Medulla oblongata (tissue), 1 donor: ENCODE measurements at regions not wholly inside any gene's neighbourhood (a gene's known extent, or its start where the extent isn't known, plus 50 kb on each side); places are given as distances from the start of the nearest gene placed in this dataset.

Experiments used
- DNase-seq: peaks from one replicate; pipeline ENCODE4 v3.0.0-alpha.2; 2015; ENCODE audit errors: extremely low spot score

- no peak for DNase-seq
These were observed 92.5 kb upstream of the INHBA start for GRCh38 chr7:41795276-41795833.

- DNase-seq = no peak
These were observed 90.7 kb upstream of the INHBA start for GRCh38 chr7:41793556-41793955.

- no peak for DNase-seq
These were observed 89.2 kb upstream of the INHBA start for GRCh38 chr7:41792120-41792519.

DNA sequence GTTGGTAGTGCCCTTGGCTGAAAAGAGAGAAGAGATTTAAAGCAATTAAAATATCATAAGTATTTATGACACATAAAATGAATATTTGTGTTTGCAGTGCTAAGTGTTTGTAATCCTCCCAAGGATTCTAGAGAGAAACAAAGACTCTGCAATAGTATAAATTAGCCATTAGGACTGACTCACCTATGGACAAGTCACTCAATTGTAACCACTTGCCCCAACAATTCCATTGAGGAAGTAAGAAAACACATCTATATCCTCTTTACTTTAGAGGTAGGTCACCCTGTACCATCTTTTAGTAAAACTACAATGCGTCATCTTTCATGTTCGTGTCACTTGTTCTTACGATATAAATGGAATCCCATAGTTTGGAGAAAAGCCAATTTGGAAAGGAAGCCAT lies 85.7 kb upstream of the INHBA start:
- DNase-seq = no peak

- DNase-seq = no peak
These were observed 84.9 kb upstream of the INHBA start for GRCh38 chr7:41787651-41788350.

GRCh38 chr7:41786944-41787343 lies 84.1 kb upstream of the INHBA start:
- peak; percentile 16 for DNase-seq

DNA sequence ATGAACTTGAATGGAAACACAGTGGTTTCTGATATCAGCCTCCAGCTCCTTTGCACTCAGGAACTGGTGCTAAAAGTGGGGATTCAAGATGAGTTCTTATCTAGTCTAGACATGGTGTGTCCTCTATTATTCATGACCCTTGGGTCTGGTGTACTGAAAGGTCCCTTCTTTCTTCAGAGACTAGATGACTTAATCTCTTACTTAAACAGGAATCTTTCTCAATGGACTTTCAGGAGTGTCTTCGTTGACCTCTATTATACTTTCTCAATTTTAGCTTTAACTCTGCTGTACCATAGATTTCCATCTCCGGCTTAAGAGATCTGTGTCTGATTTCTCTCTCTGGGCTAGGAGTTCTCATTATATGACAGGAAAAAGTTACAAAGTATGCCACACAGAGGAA lies 83.5 kb upstream of the INHBA start:
- DNase-seq = no peak

DNA sequence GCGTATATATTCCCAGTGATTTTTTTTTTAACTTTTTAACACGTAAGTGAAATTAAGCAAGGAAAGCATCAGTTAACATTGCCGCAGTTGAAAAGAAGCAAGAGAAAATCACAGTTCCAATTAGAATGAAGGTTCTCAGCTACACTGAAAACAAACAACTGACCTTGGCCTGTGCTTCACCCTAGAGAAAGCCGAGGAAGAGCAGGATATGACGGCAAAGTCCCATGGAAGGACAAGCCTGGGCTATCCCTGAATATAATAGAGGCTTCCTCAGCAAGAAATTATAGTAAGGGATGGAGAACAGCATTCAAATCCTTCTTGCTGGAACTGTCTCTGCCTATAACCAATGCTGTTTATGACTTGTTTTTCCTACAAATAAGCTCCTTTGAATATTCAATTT lies 83.0 kb upstream of the INHBA start:
- DNase-seq = no peak

DNA sequence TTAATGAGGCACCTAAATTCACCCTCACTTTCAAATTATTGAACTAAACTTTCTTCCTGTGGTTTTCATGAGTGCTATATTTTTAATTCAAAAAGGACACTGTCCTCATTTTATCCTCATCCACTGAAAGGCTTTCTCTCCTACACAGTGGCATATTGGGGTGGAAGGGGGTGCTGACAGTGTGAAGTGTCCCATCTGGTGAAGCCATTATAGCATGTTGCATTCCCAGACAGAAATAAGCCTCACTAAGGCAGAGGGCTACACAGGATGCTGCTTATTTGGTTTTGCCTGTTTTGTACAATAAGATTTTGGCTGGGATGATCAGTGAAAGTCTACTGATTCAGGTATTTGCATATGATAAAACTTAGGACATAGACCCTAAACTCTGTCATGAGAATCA lies 82.4 kb upstream of the INHBA start:
- no peak for DNase-seq

DNA sequence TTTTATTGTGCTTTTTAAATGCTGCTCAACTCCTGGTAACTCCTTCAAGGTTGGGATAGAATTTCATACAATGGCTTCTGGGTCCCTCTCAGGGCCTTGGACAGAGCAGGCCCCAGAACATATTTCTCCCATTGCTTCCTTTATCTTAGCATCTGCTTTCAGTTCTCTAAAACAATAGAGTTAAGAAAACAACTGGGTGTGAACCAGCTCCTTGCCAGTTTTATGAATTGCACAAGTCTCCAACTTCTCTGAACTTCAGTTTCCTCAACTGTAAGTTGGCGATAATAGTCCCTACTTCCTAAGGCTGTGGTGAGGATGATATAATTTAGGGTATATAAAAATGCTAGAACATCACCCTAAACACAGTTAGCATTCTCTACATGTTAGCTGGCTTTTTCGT lies 77.0 kb upstream of the INHBA start:
- DNase-seq = peak; percentile 76

- peak; percentile 57 for DNase-seq
These were observed 75.2 kb upstream of the INHBA start for GRCh38 chr7:41777894-41778596.

DNA sequence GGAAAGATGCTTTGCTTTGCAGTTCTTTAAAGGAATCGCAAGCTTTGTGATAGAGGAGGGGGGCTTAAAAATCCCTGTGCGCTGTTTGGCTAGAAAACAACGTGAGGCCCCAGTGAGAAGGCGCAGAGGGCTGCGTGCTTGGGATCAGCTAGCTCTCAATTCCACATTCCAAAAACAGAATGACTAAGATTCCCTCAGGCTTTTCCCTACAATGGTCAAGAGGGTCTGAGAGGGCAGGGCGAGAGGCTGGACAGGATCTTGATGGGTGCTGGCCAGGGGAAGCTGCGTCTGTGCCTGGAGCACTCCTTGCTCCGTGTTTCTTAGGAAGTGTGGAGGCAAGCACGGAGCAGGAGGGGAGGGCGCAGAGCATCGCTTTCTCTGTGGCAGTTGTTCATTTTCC lies 72.1 kb upstream of the INHBA start:
- DNase-seq = no peak

GRCh38 chr7:41773756-41774155 lies 70.9 kb upstream of the INHBA start:
- DNase-seq = no peak

- no peak for DNase-seq
These were observed 68.8 kb upstream of the INHBA start for GRCh38 chr7:41771717-41772116.

- DNase-seq = no peak
These were observed 66.3 kb upstream of the INHBA start for GRCh38 chr7:41769162-41769561.

- DNase-seq = no peak
These were observed 60.7 kb upstream of the INHBA start for GRCh38 chr7:41763626-41764025.

- DNase-seq = no peak
These were observed 59.8 kb upstream of the INHBA start for GRCh38 chr7:41762641-41763040.

DNA sequence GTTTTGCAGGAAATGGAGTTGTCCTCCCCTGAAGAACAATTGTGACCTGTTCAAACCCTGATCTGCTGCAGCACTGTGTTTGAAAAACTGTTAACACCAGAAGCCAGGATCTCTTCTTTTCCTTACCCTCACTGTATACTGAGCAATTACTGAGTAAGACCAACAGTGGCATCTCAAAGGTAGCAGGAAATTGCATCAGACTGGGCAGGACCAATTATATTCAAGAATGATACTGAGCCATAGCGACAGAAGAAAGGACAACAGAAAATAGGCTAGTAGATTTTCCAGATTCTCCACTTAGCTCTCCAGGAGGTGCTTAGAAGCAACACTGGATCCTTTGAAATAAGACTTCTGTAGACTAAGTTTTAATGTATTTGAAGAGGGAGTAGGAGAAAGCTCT lies 57.4 kb upstream of the INHBA start:
- no peak for DNase-seq

GRCh38 chr7:41758321-41758720 lies 55.4 kb upstream of the INHBA start:
- no peak for DNase-seq

DNA sequence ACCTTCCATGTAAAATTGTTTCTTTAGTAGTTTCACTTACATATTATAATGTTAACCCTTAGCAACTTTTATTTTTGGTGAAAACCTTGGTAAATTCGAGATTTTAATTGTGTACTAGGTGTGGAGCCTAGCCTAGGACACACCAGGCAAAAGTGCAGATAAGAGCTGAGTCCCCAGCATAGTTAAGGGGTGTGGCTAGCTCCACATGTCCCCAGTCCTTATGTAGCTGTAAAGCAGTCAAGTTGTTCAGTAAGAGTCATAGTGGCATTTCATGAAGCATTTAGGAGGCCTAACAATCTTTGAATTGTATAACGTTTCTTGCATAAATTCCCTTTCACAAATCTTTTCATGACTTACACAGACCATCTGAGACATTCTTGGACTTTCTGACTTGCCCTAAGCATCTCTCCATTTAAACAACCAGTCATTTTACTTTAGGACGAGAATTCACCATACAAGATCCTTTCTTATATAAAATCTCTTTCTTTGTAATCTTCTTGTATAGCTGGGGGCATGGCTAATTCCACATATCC lies 53.8 kb upstream of the INHBA start:
- no peak for DNase-seq

DNA sequence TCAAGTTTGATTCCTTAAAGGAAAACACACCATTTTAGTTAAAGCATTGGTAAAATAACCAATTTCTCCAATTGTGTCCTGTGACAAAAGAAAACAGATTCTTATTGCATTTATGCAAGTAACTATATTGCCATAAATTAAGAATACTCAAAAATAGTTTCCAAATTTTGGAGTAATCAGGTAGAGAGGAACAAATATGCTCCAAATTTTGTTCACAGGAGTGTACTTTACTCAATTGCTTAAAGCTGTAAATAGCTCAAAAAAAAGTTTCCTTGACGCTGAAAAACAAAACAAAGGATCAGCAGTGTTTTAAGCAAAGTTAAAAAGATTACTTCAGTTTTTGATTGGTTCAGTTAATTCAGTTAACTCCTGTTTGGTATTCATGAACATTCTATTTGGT lies 52.2 kb upstream of the INHBA start:
- no peak for DNase-seq

- DNase-seq = no peak
These were observed 51.2 kb upstream of the INHBA start for GRCh38 chr7:41754046-41754445.
